ENCODE measurements at regions not wholly inside any gene's neighbourhood (a gene's known extent, or its start where the extent isn't known, plus 50 kb on each side); places are given as distances from the start of the nearest gene placed in this dataset.

- ATAC-seq (ENCODE audit: low read depth in 2 of 2) (no peak), DNase-seq (no peak)
- no peaks in the 10 kb centered on the region for H3K27me3 Mint-ChIP-seq
- H3K27ac Mint-ChIP-seq: no peak overlapping the region
- peaks cover 13 to 33% (median 16%) of the 10 kb centered on the region in 7 donors for H3K9me3 Mint-ChIP-seq
- H3K4me1 Mint-ChIP-seq: no peaks in the 10 kb centered on the region
- peaks cover 6 to 13% of the 10 kb centered on the region in 2 donors for H3K36me3 Mint-ChIP-seq
- no peak overlapping the region for H3K4me3 Mint-ChIP-seq
Measured at GRCh38 chr11:101661559-101661958, 77.8 kb upstream of the TRPC6 start.

All from naive B cell (primary cell).